GM04503 (cell line): ENCODE measurements at regions not wholly inside any gene's neighbourhood (a gene's known extent, or its start where the extent isn't known, plus 50 kb on each side); places are given as distances from the start of the nearest gene placed in this dataset.
"Not testable (repeated sequence)": the region's sequence is repeated elsewhere in the genome, so short reads cannot be mapped to it uniquely, and the experiment has no call there.

Source experiments
- DNase-seq: peaks from one replicate; pipeline ENCODE4 v3.0.0-alpha.2; 2012; ENCODE audit warnings: low read depth

GRCh38 chr12:86574143-86574542 is 318.0 kb upstream of the MGAT4C start:
- no peak for DNase-seq

GRCh38 chr12:86572455-86572854 is 316.3 kb upstream of the MGAT4C start:
- no peak for DNase-seq

- no peak for DNase-seq
These were observed 308.8 kb upstream of the MGAT4C start for GRCh38 chr12:86565038-86565437.

GRCh38 chr12:86555491-86555890 is 299.3 kb upstream of the MGAT4C start:
- not testable (repeated sequence) for DNase-seq

GRCh38 chr12:86551146-86551571 is 295.0 kb upstream of the MGAT4C start:
- no peak for DNase-seq

GRCh38 chr12:86550218-86551145 is 294.3 kb upstream of the MGAT4C start:
- DNase-seq: no peak

GRCh38 chr12:86543716-86544115 is 287.5 kb upstream of the MGAT4C start:
- DNase-seq: no peak

GRCh38 chr12:86530996-86531655 is 274.9 kb upstream of the MGAT4C start:
- no peak for DNase-seq

- no peak for DNase-seq
These were observed 269.9 kb upstream of the MGAT4C start for GRCh38 chr12:86526060-86526595.

- no peak for DNase-seq
These were observed 267.7 kb upstream of the MGAT4C start for GRCh38 chr12:86523844-86524243.

GRCh38 chr12:86521870-86522269 is 265.7 kb upstream of the MGAT4C start:
- DNase-seq: no peak

- DNase-seq: no peak
These were observed 257.0 kb upstream of the MGAT4C start for GRCh38 chr12:86513226-86513625.

GRCh38 chr12:86496595-86496994 is 240.4 kb upstream of the MGAT4C start:
- DNase-seq: no peak

- no peak for DNase-seq
These were observed 228.3 kb upstream of the MGAT4C start for GRCh38 chr12:86484473-86484872.

- DNase-seq: no peak
These were observed 217.0 kb upstream of the MGAT4C start for GRCh38 chr12:86473231-86473630.

- no peak for DNase-seq
These were observed 200.6 kb upstream of the MGAT4C start for GRCh38 chr12:86456776-86457175.

GRCh38 chr12:86456241-86456640 is 200.1 kb upstream of the MGAT4C start:
- DNase-seq: no peak

- no peak for DNase-seq
These were observed 189.2 kb upstream of the MGAT4C start for GRCh38 chr12:86445356-86445755.

GRCh38 chr12:86435053-86435452 is 178.9 kb upstream of the MGAT4C start:
- no peak for DNase-seq

GRCh38 chr12:86429824-86430223 is 173.6 kb upstream of the MGAT4C start:
- no peak for DNase-seq

GRCh38 chr12:86421333-86421732 is 165.1 kb upstream of the MGAT4C start:
- no peak for DNase-seq

GRCh38 chr12:86414201-86414600 is 158.0 kb upstream of the MGAT4C start:
- no peak for DNase-seq

- no peak for DNase-seq
These were observed 155.5 kb upstream of the MGAT4C start for GRCh38 chr12:86411710-86412109.
